ENCODE measurements at regions not wholly inside any gene's neighbourhood (a gene's known extent, or its start where the extent isn't known, plus 50 kb on each side); places are given as distances from the start of the nearest gene placed in this dataset.

DNA sequence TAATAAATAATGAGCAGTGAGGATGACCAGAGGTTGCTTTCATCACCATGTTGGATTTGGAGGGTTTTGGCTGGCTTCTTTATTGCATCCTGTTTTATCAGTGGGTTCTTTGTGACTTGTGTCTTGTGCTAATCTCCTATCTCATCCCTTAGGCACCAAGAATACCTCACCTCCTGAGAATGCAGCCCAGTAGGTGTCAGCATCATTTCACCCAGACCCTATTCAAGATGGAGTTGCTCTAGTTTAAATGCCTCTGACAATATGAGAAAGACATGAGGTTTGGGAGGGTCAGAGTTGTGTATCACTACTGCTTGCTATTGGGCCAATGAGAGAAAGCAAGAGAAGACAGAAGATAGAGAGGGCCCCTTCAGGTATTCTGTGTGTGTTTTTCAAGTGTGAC lies 592.2 kb downstream of the ETNK1 start:
- H3K27me3 ChIP-seq = no peaks in the 10 kb centered on the region
- no peak overlapping the region for H3K27ac ChIP-seq
- intact Hi-C loops (cut with DNase I) = no loop called here
- H3K4me3 ChIP-seq = no peak overlapping the region
- H3K4me1 ChIP-seq = no peaks in the 10 kb centered on the region
- H3K36me3 ChIP-seq = no peaks in the 10 kb centered on the region
- no peak for ATAC-seq
- peaks cover 0 to 22% of the 10 kb centered on the region in 2 donors for H3K9me3 ChIP-seq
- TF ChIP-seq, protein P1, sequence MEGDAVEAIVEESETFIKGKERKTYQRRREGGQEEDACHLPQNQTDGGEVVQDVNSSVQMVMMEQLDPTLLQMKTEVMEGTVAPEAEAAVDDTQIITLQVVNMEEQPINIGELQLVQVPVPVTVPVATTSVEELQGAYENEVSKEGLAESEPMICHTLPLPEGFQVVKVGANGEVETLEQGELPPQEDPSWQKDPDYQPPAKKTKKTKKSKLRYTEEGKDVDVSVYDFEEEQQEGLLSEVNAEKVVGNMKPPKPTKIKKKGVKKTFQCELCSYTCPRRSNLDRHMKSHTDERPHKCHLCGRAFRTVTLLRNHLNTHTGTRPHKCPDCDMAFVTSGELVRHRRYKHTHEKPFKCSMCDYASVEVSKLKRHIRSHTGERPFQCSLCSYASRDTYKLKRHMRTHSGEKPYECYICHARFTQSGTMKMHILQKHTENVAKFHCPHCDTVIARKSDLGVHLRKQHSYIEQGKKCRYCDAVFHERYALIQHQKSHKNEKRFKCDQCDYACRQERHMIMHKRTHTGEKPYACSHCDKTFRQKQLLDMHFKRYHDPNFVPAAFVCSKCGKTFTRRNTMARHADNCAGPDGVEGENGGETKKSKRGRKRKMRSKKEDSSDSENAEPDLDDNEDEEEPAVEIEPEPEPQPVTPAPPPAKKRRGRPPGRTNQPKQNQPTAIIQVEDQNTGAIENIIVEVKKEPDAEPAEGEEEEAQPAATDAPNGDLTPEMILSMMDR (IDR thresholded peaks at IDR 0.05) = no peak
- no peak for DNase-seq

DNA sequence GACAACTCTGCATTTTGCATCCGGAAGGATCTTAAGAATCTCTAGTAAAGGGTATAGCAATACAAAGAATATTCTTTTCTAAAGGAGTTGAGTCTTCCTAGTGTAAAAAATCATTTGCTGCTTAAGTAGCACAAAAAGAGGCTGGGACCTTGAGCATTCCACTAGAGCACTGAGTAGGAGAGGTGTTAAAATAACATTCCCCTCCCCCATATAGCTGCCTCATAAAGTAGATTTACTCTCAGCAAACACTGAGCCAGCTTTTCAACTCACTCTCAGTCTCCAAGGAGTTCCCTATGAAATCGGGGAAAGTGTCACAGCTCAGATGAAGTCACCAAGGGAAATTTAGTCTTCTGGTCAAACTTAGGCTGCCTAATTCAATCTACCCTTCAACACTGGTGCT lies 592.7 kb downstream of the ETNK1 start:
- Histone ChIP-seq H3K27me3 (no peaks in the 10 kb centered on the region), H3K36me3 (no peaks in the 10 kb centered on the region), H3K4me1 (no peaks in the 10 kb centered on the region), H3K9me3 (peaks cover 0 to 22% of the 10 kb centered on the region in 2 donors), H3K27ac (no peak overlapping the region), H3K4me3 (no peak overlapping the region)
- TF ChIP-seq, protein P1 (IDR thresholded peaks at IDR 0.05) = no peak
- intact Hi-C loops (cut with DNase I) = no loop called here
- DNase-seq (peak in 1 of 4 donors; percentile 12), ATAC-seq (peak; percentile 81)

DNA sequence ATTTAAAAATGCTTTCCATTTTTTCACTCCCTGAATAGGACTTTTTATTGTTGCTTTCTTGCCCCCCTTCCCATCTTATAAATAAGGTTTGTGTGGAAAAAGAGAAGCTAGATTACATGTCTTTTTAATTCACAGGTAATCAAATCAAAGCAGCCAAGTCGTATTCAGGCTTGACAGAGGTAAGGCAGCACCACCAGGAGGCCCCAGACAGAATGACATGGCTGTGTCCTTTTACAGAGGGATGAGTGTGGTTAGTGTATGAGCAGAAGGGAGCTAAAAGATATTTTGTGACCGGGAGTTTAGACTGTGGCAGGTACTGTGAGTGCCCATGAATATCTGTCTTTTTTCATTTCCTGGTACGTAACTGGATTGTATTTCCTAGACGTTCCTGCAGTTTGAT lies 596.1 kb downstream of the ETNK1 start:
- no peaks in the 10 kb centered on the region for H3K27me3 ChIP-seq
- intact Hi-C loops (cut with DNase I) = no loop called here
- peaks cover 0 to 5% of the 10 kb centered on the region in 2 donors for H3K9me3 ChIP-seq
- no peaks in the 10 kb centered on the region for H3K4me1 ChIP-seq
- DNase-seq (no peak), ATAC-seq (no peak)
- TF ChIP-seq, protein P1 (IDR thresholded peaks at IDR 0.05) = no peak
- H3K27ac ChIP-seq = no peak overlapping the region
- H3K4me3 ChIP-seq = no peak overlapping the region
- H3K36me3 ChIP-seq = no peaks in the 10 kb centered on the region

DNA sequence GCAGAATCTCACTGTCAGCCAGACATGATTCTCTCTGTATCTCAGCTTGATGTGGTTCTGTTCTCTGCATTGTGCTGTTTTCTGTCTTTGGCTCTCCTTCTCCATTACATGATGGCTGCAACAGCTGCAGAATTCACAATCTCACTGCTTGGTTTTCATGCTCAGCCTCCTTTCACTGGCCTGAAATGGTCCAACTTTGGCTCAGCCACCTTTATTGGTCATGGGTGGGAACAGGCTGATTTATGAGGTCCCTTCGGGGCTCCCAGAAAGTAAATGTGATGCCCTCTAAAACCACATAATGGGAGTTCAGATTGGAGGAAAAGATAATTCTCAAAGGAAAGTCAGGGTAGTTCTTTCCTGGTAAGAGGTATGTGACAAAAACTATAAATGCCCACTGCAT lies 597.0 kb downstream of the ETNK1 start:
- Histone ChIP-seq H3K27ac (no peak overlapping the region), H3K4me3 (no peak overlapping the region), H3K9me3 (no peaks in the 10 kb centered on the region), H3K4me1 (no peaks in the 10 kb centered on the region), H3K36me3 (no peaks in the 10 kb centered on the region), H3K27me3 (no peaks in the 10 kb centered on the region)
- DNase-seq (no peak), ATAC-seq (no peak)
- intact Hi-C loops (cut with DNase I) = no loop called here
- TF ChIP-seq, protein P1 (IDR thresholded peaks at IDR 0.05) = no peak

DNA sequence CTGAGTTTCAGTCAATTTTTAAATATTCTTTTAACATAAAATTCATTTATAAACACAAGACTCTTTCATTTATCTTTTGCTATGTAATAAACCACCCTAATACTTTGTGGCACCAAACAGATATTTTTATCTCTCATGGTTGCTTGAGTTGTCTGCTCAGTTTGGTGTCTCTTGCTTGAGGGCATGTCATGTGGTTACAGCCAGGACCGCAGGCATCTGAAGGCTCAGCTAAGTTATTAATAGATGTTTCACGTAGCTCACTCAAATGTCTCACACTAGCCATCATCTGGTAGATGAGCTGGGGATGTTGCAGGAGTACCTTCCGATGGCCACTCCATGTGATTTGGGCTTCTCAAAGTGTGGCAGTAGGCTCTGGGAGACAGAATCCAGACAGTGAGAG lies 597.8 kb downstream of the ETNK1 start:
- Histone ChIP-seq H3K4me1 (no peaks in the 10 kb centered on the region), H3K9me3 (no peaks in the 10 kb centered on the region), H3K36me3 (no peaks in the 10 kb centered on the region), H3K27me3 (no peaks in the 10 kb centered on the region), H3K4me3 (no peak overlapping the region), H3K27ac (no peak overlapping the region)
- DNase-seq (no peak), ATAC-seq (no peak)
- intact Hi-C loops (cut with DNase I) = no loop called here
- TF ChIP-seq, protein P1 (IDR thresholded peaks at IDR 0.05) = no peak

Measured in left lung (tissue), 4 donors.